GM12878 (cell line): ENCODE measurements at regions not wholly inside any gene's neighbourhood (a gene's known extent, or its start where the extent isn't known, plus 50 kb on each side); places are given as distances from the start of the nearest gene placed in this dataset.

Experiments used
- BHLHE40 ChIP-seq, 2 experiments: fragments of 450-650 bp in 1 of 2; IDR thresholded peaks; 2 replicates each; pipeline ENCODE4 v1.6.1; 2011 to 2017; ENCODE audit warnings: low read depth in 2 of 2, borderline replicate concordance in 1 of 2, improper control_type of control experiment in 1 of 2, low read length in 1 of 2, mild to moderate bottlenecking in 1 of 2
- CHD2 ChIP-seq: IDR thresholded peaks from 2 replicates; pipeline ENCODE4 v1.6.1; 2011; ENCODE audit warnings: low read depth, low read length, improper control_type of control experiment, borderline replicate concordance
- MXI1 ChIP-seq: fragments of 150-350 bp; IDR thresholded peaks from 2 replicates; pipeline ENCODE4 v1.6.1; 2011; ENCODE audit warnings: low read depth, mild to moderate bottlenecking, inconsistent platforms, low read length, improper control_type of control experiment
- MYC ChIP-seq: IDR thresholded peaks from 2 replicates; pipeline ENCODE4 v1.6.1; 2011; ENCODE audit warnings: mild to moderate bottlenecking, low read length, moderate library complexity, inconsistent platforms; ENCODE audit not compliant: insufficient read depth, insufficient replicate concordance, insufficient read length, severe bottlenecking
- POLR2A ChIP-seq: IDR thresholded peaks from 2 replicates; pipeline ENCODE4 v1.6.1; 2011; ENCODE audit warnings: low read depth, mild to moderate bottlenecking, low read length
- POLR2AphosphoS5 ChIP-seq: IDR thresholded peaks from 2 replicates; pipeline ENCODE4 v1.6.1; 2011; ENCODE audit warnings: mild to moderate bottlenecking, low read length, inconsistent platforms
- RCOR1 ChIP-seq: conservative IDR thresholded peaks from 2 replicates; pipeline ENCODE4 v1.6.1; 2012; ENCODE audit warnings: low read depth, low read length, improper control_type of control experiment
- TCF7 ChIP-seq: IDR thresholded peaks from 2 replicates; pipeline ENCODE4 v1.6.1; 2014; ENCODE audit warnings: antibody characterized with exemption, borderline replicate concordance
- TF ChIP-seq, protein P1 (sequence below), 3 experiments: IDR thresholded peaks in 2 of 3; conservative IDR thresholded peaks in 1 of 3; 2 replicates each; pipeline ENCODE4 v1.5.1; 2011; ENCODE audit warnings: low read depth in 3 of 3, low read length in 3 of 3, mild to moderate bottlenecking in 3 of 3, control low read depth in 2 of 3, moderate library complexity in 2 of 3, inconsistent platforms in 1 of 3, mixed read lengths in 1 of 3; ENCODE audit not compliant: control insufficient read depth in 2 of 3, insufficient read depth in 1 of 3; ENCODE audit errors: extremely low read depth in 1 of 3
- TF ChIP-seq, protein P2 (sequence below): IDR thresholded peaks from 2 replicates; pipeline ENCODE4 v1.6.1; 2012; ENCODE audit warnings: low read depth, low read length, improper control_type of control experiment
- TF ChIP-seq, protein P3 (sequence below): fragments of 450-650 bp; conservative IDR thresholded peaks from 2 replicates; pipeline ENCODE4 v1.6.1; 2017; ENCODE audit warnings: mild to moderate bottlenecking, moderate library complexity
- TF ChIP-seq, protein P4 (sequence below): IDR thresholded peaks from 2 replicates; pipeline ENCODE4 v1.6.1; 2012; ENCODE audit warnings: low read length, inconsistent platforms

DNA sequence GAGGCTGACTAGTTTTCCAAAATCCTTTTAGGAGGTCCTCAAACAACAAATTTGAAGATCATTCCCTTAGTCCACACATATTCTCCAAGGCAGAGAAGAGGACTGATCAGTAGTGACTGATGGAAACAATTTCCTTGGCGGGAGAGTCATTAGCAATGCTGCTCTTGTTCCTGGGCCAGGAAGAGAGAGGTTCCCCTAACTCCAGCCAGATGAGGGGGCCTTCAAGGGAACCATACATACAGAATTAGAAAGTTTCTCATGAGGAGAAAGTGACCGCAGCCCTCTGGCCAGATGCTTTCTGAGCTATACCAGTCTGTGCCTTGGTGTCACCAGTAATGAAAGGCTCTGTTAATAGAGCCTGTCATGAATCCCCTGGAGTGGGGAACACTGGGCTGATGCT lies 539.4 kb downstream of the BNC2 start:
- TF ChIP-seq, protein P1, sequence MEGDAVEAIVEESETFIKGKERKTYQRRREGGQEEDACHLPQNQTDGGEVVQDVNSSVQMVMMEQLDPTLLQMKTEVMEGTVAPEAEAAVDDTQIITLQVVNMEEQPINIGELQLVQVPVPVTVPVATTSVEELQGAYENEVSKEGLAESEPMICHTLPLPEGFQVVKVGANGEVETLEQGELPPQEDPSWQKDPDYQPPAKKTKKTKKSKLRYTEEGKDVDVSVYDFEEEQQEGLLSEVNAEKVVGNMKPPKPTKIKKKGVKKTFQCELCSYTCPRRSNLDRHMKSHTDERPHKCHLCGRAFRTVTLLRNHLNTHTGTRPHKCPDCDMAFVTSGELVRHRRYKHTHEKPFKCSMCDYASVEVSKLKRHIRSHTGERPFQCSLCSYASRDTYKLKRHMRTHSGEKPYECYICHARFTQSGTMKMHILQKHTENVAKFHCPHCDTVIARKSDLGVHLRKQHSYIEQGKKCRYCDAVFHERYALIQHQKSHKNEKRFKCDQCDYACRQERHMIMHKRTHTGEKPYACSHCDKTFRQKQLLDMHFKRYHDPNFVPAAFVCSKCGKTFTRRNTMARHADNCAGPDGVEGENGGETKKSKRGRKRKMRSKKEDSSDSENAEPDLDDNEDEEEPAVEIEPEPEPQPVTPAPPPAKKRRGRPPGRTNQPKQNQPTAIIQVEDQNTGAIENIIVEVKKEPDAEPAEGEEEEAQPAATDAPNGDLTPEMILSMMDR (IDR thresholded peaks at IDR 0.05 in 2 of 3, conservative IDR thresholded peaks at IDR 0.05 in 1 of 3; ENCODE audit: control insufficient read depth in 2 of 3, extremely low read depth in 1 of 3, insufficient read depth in 1 of 3, low read depth in 3 of 3, low read length in 3 of 3), result no peak
- no peak for TF ChIP-seq CHD2
- TF ChIP-seq POLR2A, result no peak
- TF ChIP-seq MXI1, result no peak
- TF ChIP-seq, protein P2, sequence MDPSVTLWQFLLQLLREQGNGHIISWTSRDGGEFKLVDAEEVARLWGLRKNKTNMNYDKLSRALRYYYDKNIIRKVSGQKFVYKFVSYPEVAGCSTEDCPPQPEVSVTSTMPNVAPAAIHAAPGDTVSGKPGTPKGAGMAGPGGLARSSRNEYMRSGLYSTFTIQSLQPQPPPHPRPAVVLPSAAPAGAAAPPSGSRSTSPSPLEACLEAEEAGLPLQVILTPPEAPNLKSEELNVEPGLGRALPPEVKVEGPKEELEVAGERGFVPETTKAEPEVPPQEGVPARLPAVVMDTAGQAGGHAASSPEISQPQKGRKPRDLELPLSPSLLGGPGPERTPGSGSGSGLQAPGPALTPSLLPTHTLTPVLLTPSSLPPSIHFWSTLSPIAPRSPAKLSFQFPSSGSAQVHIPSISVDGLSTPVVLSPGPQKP, result no peak
- no peak for TF ChIP-seq BHLHE40 (IDR thresholded peaks at IDR 0.05; ENCODE audit: borderline replicate concordance in 1 of 2, low read depth in 2 of 2, low read length in 1 of 2)
- TF ChIP-seq, protein P3, sequence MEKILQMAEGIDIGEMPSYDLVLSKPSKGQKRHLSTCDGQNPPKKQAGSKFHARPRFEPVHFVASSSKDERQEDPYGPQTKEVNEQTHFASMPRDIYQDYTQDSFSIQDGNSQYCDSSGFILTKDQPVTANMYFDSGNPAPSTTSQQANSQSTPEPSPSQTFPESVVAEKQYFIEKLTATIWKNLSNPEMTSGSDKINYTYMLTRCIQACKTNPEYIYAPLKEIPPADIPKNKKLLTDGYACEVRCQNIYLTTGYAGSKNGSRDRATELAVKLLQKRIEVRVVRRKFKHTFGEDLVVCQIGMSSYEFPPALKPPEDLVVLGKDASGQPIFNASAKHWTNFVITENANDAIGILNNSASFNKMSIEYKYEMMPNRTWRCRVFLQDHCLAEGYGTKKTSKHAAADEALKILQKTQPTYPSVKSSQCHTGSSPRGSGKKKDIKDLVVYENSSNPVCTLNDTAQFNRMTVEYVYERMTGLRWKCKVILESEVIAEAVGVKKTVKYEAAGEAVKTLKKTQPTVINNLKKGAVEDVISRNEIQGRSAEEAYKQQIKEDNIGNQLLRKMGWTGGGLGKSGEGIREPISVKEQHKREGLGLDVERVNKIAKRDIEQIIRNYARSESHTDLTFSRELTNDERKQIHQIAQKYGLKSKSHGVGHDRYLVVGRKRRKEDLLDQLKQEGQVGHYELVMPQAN, result no peak
- no peak for TF ChIP-seq RCOR1
- TF ChIP-seq MYC, result no peak
- TF ChIP-seq, protein P4, sequence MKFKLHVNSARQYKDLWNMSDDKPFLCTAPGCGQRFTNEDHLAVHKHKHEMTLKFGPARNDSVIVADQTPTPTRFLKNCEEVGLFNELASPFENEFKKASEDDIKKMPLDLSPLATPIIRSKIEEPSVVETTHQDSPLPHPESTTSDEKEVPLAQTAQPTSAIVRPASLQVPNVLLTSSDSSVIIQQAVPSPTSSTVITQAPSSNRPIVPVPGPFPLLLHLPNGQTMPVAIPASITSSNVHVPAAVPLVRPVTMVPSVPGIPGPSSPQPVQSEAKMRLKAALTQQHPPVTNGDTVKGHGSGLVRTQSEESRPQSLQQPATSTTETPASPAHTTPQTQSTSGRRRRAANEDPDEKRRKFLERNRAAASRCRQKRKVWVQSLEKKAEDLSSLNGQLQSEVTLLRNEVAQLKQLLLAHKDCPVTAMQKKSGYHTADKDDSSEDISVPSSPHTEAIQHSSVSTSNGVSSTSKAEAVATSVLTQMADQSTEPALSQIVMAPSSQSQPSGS, result no peak
- TF ChIP-seq POLR2AphosphoS5, result no peak
- TF ChIP-seq TCF7, result no peak
